ENCODE measurements at regions not wholly inside any gene's neighbourhood (a gene's known extent, or its start where the extent isn't known, plus 50 kb on each side); places are given as distances from the start of the nearest gene placed in this dataset.

DNA sequence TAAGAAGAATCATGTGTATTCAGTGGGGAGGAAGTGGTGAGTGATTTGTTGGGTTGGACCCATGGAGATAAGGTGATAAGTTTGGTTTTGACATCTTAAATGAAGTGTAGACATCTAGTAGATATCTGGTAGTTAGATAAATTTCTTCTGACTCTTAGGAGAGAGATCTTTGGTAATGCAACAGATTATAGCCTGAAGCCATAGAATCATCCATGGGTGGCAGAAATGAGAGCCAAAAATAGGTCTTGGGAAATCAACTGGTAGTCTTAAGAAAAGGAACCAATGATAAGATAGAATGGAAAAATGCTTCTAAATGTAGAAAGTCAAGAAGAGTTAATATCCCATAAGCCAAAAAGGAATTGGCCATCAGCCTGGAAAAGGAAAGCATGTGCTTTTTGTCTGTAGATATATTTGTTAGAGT lies 532.7 kb upstream of the GRAMD2B start:
- no peak for DNase-seq (ENCODE audit: low read depth)
- H3K4me3 ChIP-seq (ENCODE audit: low read depth, low read length) = no peak overlapping the region
- TF ChIP-seq, protein P1, sequence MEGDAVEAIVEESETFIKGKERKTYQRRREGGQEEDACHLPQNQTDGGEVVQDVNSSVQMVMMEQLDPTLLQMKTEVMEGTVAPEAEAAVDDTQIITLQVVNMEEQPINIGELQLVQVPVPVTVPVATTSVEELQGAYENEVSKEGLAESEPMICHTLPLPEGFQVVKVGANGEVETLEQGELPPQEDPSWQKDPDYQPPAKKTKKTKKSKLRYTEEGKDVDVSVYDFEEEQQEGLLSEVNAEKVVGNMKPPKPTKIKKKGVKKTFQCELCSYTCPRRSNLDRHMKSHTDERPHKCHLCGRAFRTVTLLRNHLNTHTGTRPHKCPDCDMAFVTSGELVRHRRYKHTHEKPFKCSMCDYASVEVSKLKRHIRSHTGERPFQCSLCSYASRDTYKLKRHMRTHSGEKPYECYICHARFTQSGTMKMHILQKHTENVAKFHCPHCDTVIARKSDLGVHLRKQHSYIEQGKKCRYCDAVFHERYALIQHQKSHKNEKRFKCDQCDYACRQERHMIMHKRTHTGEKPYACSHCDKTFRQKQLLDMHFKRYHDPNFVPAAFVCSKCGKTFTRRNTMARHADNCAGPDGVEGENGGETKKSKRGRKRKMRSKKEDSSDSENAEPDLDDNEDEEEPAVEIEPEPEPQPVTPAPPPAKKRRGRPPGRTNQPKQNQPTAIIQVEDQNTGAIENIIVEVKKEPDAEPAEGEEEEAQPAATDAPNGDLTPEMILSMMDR (conservative IDR thresholded peaks at IDR 0.05; ENCODE audit: low read depth, low read length) = no peak

DNA sequence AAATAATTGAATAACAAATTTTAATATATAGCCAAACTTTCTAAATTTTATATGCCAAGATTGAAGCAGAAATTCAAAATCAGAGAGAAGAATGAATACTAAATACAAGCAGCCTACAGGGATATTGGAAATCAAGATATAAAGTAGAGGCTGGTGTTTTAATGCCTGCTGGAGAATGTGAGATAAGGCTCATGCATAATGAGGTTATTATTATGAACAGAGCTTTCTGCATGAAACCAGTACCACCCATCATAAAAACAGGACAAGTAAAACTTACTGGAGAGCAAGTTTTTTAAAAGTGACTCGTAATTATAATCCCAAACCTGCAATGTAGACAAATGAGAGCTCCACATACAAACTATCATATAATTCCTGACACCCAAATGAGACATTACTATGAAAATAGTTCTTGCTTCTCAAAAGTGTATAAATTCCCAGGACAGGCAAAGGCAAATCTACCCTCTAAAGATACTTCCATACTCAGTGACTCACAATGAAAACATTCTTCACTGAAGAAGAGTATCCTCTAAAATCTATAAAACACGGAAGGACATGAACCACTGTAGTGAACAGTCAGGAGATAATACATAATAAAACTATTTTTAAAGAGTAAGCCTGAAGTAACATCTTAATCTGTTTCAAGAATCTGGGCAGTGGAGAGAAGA lies 532.0 kb upstream of the GRAMD2B start:
- no peak overlapping the region for H3K4me3 ChIP-seq (ENCODE audit: low read depth, low read length)
- TF ChIP-seq, protein P1 (conservative IDR thresholded peaks at IDR 0.05; ENCODE audit: low read depth, low read length) = no peak
- DNase-seq (ENCODE audit: low read depth) = no peak

DNA sequence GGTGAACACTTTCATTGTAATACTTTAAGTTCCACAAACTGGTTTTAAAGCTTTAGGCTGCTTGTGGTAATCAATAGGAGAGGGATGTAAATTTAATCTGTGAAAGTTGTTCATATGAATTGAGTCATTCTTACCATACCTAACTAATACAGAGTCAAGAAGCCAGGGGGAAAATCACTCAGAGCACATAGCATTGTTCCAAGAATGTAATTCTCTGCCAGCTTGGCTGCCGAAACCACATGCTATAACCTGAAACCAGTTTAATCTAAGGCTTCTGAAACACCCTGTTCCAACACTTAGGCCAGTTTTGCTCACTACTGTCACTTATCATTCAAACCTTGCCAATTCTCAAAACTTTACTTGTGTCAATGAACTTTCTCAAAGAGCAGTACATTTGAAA lies 528.8 kb upstream of the GRAMD2B start:
- H3K4me3 ChIP-seq (ENCODE audit: low read depth, low read length) = no peak overlapping the region
- no peak for DNase-seq (ENCODE audit: low read depth)
- TF ChIP-seq, protein P1 (conservative IDR thresholded peaks at IDR 0.05; ENCODE audit: low read depth, low read length) = no peak

DNA sequence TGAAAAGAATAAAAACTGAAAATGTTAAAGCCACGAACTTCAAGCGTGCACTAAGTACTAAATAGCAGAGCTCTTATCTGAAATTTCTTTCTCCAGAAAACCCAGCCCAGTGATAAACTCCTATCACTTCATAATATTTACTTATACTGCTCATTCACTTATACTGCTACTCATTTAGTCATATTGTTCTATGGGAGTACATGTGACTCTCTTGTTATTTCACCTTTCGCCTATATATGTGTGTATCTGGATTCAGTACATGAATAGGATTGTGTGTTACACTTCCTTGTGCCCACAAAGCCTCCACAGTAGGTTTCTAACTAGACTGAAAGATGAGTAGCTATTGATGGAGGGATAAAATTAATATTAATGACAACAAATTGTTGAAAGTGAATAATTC lies 526.8 kb upstream of the GRAMD2B start:
- TF ChIP-seq, protein P1 (conservative IDR thresholded peaks at IDR 0.05; ENCODE audit: low read depth, low read length) = no peak
- no peak for DNase-seq (ENCODE audit: low read depth)
- H3K4me3 ChIP-seq (ENCODE audit: low read depth, low read length) = no peak overlapping the region

DNA sequence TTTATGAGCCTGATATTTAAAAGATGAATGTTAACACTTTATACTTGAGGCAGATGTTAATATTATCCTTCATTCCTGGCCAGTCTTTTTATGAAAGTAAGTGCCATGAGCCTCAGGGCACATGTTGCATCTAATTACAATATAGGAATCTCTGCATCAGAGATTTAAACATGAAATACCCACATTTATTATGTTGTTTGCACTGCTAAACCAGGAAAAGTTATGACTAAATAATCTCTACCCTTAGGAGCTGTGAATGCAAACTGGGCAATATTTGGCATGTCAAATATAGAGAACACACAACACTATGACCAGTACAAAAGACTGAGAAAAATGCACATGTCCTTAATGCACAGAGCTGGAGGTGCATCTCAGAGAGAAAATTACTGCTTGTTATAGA lies 526.1 kb upstream of the GRAMD2B start:
- no peak overlapping the region for H3K4me3 ChIP-seq (ENCODE audit: low read depth, low read length)
- TF ChIP-seq, protein P1 (conservative IDR thresholded peaks at IDR 0.05; ENCODE audit: low read depth, low read length) = no peak
- DNase-seq (ENCODE audit: low read depth) = no peak

DNA sequence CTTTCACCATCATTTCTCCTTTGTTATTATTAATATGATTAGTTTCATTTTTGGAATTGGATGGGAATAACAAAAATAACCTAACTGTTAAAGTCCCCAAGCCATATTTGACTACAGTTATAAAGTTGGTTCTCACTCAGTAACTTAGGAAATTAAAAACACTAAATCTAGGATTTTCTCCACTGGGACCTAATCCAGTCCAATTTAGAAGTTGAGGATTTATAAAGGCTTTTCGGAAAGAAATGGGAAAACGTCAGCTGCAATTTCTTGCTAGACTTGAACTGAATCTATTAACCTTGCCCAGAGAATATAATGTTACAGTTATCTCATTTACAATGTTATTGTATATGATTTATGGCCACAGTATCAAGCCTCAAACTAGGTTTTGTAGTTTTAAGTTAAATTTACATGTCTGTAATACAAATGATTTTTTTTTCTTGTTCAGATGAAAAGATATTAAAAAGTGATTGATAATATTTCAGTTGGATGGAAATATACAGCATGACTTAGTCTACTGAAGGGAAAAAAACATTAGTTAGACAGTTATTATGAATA lies 524.3 kb upstream of the GRAMD2B start:
- no peak for DNase-seq (ENCODE audit: low read depth)
- H3K4me3 ChIP-seq (ENCODE audit: low read depth, low read length) = no peak overlapping the region
- TF ChIP-seq, protein P1 (conservative IDR thresholded peaks at IDR 0.05; ENCODE audit: low read depth, low read length) = no peak

DNA sequence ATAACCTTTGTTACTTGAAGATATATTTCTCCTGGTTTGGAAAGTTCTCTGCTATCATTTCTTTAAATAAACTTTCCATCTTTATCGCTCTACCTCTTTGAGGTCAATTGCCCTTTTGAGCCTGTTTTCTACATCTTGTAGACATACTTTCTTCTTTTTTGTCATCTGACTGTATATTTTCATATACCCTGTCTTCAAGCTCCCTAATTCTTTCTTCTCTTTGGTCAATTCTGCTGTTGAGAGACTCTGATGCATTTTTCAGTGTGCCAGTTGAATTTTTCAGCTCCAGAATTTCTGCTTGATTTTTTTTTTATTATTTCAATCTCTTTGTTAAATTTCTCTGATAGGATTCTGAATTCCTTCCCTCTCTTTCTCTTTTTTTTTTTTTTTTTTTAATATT lies 511.2 kb upstream of the GRAMD2B start:
- no peak overlapping the region for H3K4me3 ChIP-seq (ENCODE audit: low read depth, low read length)
- no peak for DNase-seq (ENCODE audit: low read depth)
- TF ChIP-seq, protein P1 (conservative IDR thresholded peaks at IDR 0.05; ENCODE audit: low read depth, low read length) = no peak
